GM21390 (cell line): ENCODE measurements at regions not wholly inside any gene's neighbourhood (a gene's known extent, or its start where the extent isn't known, plus 50 kb on each side); places are given as distances from the start of the nearest gene placed in this dataset.

Experiments used
- ATAC-seq: cut with Tn5 transposase; IDR thresholded peaks from one replicate; pipeline ENCODE4 v1.9.1; 2021; ENCODE audit not compliant: unreplicated experiment

GRCh38 chr5:67390935-67391334 lies 194.3 kb upstream of the CD180 start:
- no peak for ATAC-seq

DNA sequence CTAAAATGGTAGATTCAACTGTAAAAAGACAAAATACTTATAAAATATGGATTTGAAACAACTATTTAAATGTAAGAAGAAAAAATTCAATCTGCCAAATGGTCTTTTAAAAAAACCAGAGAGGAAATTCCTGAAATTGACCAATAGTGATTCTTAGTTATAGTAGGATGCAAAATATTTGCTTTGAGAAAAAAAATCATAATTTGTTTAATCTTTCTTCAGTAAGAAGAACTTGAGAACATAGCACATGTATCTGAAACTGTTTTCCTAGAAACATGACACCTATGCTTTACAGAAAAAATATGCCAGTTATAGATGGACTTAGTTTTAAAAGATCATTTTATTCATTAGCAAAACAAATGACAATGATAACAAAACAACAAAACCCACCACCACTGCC lies 186.9 kb upstream of the CD180 start:
- ATAC-seq = no peak

GRCh38 chr5:67381236-67381880 lies 184.8 kb upstream of the CD180 start:
- ATAC-seq = no peak

GRCh38 chr5:67380431-67380830 lies 183.8 kb upstream of the CD180 start:
- no peak for ATAC-seq

DNA sequence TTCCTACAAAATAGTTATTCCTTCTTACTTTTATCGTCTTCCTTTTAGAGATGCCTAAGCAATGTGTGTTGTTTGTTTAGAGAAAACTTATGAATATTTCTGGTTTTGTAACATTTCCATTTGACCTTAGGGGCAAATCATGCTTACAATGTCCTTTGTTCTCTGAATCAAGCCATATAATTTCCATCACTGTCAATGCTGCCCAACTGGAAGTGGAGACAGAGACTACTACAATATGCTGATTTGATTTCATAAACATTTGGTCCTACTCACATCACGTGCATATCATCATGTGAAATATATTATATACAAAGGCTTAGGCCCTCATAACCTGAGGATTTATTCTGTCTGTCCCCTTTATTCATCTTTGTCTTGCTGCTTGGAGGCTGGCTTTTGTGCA lies 183.2 kb upstream of the CD180 start:
- no peak for ATAC-seq

- ATAC-seq = no peak
Measured at GRCh38 chr5:67378256-67378655, 181.7 kb upstream of the CD180 start.

- ATAC-seq = no peak
Measured at GRCh38 chr5:67377631-67378030, 181.0 kb upstream of the CD180 start.

- ATAC-seq = no peak
Measured at GRCh38 chr5:67375606-67376005, 179.0 kb upstream of the CD180 start.

DNA sequence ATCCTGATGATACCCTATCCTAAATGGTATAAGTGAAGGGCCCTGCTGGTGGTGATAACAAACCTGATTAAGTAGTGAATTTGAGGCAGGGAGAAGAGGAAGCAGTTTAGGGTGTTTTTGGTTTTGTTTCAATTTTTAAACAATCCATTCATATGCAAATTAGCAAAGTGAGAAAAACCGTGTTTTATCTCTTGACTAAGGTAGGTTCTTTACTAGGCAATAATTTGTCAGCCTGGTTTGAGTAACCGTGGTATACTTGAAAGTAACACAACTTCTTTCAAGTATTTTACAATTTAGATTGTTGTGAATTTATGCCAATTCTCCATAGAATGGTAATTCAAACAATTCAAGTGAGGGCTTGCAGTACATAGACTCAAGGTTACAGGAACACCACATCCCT lies 177.8 kb upstream of the CD180 start:
- no peak for ATAC-seq

- no peak for ATAC-seq
Measured at GRCh38 chr5:67373518-67373917, 176.9 kb upstream of the CD180 start.

DNA sequence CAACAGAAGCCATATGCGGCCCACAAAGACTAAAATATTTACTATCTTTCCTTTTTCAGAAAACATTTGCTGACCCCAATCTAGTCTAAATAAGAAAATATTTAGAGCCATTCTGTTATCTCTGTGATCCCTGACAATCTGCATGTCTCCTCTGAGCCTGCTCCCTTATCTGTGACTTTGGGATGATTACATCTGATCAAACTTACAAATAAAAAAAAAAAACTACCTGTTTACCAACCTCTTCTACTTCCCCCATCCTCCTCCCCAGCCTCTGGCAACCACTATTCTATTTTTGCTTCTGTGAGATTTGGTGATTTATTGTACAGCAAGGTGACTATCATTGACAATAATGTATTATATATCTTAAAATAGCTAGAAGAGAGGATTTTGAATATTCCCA lies 176.3 kb upstream of the CD180 start:
- no peak for ATAC-seq

DNA sequence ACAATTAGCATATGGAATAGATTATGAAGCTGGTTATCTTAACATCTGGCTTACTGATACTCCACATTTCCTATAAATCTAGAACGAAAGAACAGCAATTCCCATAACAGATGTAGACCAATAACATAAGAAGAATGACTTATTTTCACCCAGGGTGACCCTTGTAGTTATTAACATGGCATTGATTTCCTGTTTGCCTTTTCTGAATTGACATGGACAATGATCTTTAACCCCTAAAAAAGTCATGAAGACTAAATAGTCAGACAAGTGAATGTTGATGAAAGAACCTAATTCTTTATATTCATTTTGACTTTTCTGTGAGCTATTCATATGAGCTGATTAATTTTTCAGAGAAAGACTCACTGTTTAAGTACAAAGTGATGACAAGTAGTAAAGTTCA lies 175.3 kb upstream of the CD180 start:
- no peak for ATAC-seq

DNA sequence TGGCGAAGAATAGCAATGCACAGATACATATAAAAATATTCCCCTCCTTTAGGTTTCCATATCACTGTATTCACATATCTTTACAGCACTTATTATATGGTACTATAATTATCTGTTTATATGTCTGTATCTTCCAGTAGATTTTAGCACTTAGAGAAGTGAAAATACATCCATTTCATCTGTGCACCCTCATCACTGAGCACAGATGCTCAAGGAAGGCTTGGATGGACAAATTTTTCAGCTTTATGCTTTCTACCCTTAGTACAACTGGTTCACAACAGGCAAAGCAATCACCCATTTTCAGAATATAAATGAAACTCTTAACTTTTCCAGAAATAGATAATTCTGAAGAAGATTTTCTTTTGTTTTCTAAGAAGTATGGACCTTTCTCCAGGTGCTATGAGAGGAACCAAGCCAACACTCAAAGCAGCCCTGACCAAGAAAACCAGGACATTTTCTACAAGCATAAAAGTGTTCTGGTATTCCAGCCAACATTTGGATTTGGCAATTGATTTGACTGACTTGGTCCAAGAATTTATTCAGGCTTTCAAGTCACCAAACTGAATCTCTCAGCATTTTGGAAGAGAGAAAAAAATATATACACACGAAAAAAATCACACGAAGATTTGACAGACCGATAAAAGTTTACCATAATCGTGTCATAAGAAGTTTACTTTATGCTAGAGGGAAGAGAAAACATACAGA lies 170.2 kb upstream of the CD180 start:
- no peak for ATAC-seq

- ATAC-seq = no peak
Measured at GRCh38 chr5:67366276-67366675, 169.7 kb upstream of the CD180 start.

DNA sequence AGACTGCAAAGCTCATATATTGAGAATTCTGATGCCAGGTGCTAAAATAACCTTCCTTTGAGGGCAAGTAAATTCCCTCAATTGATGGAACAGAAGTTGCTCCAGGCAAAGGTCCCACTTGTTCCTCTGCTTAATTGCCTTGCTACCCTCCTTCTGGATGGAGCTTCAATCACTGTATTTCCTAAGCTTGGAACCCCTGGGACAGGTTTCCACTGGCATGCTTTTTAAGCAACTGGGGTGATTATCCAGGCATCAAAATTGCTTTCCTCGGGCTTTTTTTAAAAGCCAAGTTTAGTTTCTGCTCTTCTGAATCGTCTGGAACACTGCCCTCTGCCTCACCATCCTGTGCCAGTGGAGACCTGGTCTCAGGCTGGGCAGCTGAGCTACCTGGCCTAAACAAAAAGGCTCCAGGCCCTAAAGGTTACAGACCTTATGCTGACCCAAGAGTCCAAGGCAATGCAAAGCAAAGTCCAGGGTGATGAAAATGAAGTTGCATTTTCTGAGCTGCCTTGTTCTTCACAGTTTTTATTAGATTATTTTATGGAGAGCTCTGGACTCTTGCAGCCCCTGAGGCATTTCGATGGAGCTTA lies 167.9 kb upstream of the CD180 start:
- no peak for ATAC-seq

GRCh38 chr5:67363963-67364362 lies 167.4 kb upstream of the CD180 start:
- ATAC-seq = no peak

- ATAC-seq = no peak
Measured at GRCh38 chr5:67363180-67363709, 166.6 kb upstream of the CD180 start.

DNA sequence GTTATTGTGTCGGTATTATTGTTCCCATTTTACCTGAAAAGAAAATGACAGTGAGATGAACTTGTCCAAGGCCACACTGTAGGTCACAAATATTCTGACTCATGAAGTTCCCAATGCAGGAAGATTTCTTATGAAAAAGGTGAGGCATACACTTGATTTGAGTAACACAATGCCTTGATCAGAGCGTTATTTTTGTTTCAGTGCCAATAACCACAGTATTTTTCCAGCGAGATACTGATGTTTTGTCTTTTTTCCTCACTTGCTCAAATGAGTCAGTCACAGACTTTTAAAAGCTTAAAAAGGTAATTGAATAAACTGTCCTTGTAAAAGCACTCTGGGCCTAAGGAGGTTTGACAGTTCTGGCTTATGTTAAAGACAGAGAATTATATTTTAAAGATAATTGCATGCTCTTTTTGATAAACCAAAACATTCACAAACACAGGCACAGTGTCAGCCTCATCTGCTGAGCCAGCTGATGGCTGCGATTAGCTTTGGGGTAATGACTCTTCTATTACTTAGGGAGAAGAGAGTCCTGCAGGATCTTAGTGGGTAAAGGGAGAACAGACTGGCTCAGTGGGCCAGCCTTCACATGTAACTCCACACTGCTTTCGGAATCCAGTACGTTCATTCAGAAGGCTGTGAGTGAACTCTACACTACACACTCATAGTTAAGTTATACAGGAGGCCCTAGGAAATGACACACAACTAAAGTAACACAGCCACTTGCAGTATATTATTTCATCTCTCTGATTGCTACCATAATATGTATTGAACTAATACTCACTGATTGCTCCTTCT lies 165.5 kb upstream of the CD180 start:
- ATAC-seq = no peak

GRCh38 chr5:67360047-67360446 lies 163.4 kb upstream of the CD180 start:
- ATAC-seq = no peak

GRCh38 chr5:67358186-67358585 lies 161.6 kb upstream of the CD180 start:
- no peak for ATAC-seq

DNA sequence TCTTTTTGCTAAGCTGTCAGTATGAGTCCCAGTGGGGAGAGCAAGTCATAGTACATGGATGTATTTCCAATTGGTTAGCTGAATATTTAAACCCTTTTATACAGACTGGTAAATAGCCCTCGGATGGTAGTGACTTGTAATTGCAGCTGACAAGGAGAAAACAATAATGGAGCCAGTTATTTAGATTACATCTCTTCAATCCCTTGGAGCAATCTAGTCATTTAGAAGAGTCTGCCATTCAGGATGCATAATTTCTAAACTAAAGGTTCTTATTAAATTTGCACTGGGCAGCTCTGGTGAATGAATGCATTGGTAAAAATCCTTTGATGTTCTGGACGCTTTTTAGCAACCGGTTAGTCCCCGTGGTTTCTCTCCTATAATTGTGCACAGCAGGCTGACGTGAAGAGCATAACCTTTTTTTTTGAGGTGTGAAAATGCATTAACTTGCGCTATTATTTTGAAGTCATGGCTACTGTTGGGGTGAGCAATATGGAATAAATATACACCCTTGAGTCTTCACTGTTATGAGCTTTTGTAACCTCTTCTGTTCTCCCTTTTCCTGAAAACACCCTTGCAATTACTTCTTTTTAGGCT lies 158.6 kb upstream of the CD180 start:
- ATAC-seq = no peak
